Activated T-helper 9 cell treated with anti-CD3 and anti-CD28 coated beads, Interleukin-2, amount 50 U/mL, for 16 hours (primary cell): ENCODE measurements at regions not wholly inside any gene's neighbourhood (a gene's known extent, or its start where the extent isn't known, plus 50 kb on each side); places are given as distances from the start of the nearest gene placed in this dataset.
"Not testable (repeated sequence)": the region's sequence is repeated elsewhere in the genome, so short reads cannot be mapped to it uniquely, and the experiment has no call there.

Source experiments
- DNase-seq: peaks from one replicate; pipeline ENCODE4 v3.0.0-alpha.2; 2020; ENCODE audit warnings: low read depth

GRCh38 chrX:115840729-115841409, 279.9 kb downstream of the PLS3 start:
- DNase-seq: not testable (repeated sequence)

GRCh38 chrX:115850986-115851385, 290.0 kb downstream of the PLS3 start:
- DNase-seq: not testable (repeated sequence)

- not testable (repeated sequence) for DNase-seq
Observed at GRCh38 chrX:115853260-115853659, 292.3 kb downstream of the PLS3 start.

- not testable (repeated sequence) for DNase-seq
Observed at GRCh38 chrX:115881170-115881569, 289.4 kb upstream of the AGTR2 start.

- not testable (repeated sequence) for DNase-seq
Observed at GRCh38 chrX:115884121-115884520, 286.4 kb upstream of the AGTR2 start.

GRCh38 chrX:115888041-115888440, 282.5 kb upstream of the AGTR2 start:
- DNase-seq: peak; percentile 59

GRCh38 chrX:115888519-115888918, 282.0 kb upstream of the AGTR2 start:
- not testable (repeated sequence) for DNase-seq

GRCh38 chrX:115889121-115889890, 281.2 kb upstream of the AGTR2 start:
- DNase-seq: no peak

- DNase-seq: no peak
Observed at GRCh38 chrX:115892056-115892708, 278.4 kb upstream of the AGTR2 start.

- peak; percentile 16 for DNase-seq
Observed at GRCh38 chrX:115892787-115893671, 277.5 kb upstream of the AGTR2 start.

- DNase-seq: no peak
Observed at GRCh38 chrX:115894087-115894486, 276.5 kb upstream of the AGTR2 start.

GRCh38 chrX:115895678-115896329, 274.7 kb upstream of the AGTR2 start:
- no peak for DNase-seq

GRCh38 chrX:115896362-115896761, 274.2 kb upstream of the AGTR2 start:
- no peak for DNase-seq

- DNase-seq: no peak
Observed at GRCh38 chrX:115897956-115898355, 272.6 kb upstream of the AGTR2 start.

GRCh38 chrX:115898382-115899001, 272.1 kb upstream of the AGTR2 start:
- DNase-seq: peak; percentile 47

GRCh38 chrX:115900425-115900824, 270.1 kb upstream of the AGTR2 start:
- no peak for DNase-seq

GRCh38 chrX:115901241-115901640, 269.3 kb upstream of the AGTR2 start:
- no peak for DNase-seq

GRCh38 chrX:115902995-115903394, 267.5 kb upstream of the AGTR2 start:
- no peak for DNase-seq

- DNase-seq: no peak
Observed at GRCh38 chrX:115906276-115906675, 264.3 kb upstream of the AGTR2 start.

- no peak for DNase-seq
Observed at GRCh38 chrX:115906881-115907280, 263.7 kb upstream of the AGTR2 start.

GRCh38 chrX:115909017-115909416, 261.5 kb upstream of the AGTR2 start:
- no peak for DNase-seq
